ENCODE measurements at regions not wholly inside any gene's neighbourhood (a gene's known extent, or its start where the extent isn't known, plus 50 kb on each side); places are given as distances from the start of the nearest gene placed in this dataset.

DNA sequence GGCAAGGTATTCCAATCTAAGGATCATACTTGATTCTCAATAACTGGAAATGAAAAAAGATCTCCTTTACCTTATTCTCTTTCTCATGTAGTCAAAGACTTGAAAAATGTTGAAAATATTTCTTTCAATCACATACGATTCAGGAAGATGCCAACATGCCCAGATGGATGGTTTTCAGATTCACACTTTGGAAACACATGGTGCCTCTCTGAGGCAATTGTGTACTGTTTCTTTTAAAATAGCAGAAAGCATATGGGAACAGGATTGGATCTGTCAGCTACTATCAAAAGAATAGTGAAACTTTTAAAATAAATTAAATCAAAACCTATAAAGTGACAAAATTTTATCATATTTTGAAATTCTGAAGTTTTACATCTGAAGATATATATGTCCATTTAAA lies 222.4 kb downstream of the SPRY2 start:
- TF ChIP-seq, protein P1, sequence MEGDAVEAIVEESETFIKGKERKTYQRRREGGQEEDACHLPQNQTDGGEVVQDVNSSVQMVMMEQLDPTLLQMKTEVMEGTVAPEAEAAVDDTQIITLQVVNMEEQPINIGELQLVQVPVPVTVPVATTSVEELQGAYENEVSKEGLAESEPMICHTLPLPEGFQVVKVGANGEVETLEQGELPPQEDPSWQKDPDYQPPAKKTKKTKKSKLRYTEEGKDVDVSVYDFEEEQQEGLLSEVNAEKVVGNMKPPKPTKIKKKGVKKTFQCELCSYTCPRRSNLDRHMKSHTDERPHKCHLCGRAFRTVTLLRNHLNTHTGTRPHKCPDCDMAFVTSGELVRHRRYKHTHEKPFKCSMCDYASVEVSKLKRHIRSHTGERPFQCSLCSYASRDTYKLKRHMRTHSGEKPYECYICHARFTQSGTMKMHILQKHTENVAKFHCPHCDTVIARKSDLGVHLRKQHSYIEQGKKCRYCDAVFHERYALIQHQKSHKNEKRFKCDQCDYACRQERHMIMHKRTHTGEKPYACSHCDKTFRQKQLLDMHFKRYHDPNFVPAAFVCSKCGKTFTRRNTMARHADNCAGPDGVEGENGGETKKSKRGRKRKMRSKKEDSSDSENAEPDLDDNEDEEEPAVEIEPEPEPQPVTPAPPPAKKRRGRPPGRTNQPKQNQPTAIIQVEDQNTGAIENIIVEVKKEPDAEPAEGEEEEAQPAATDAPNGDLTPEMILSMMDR (IDR thresholded peaks at IDR 0.05; ENCODE audit: unreplicated experiment), result no peak
- no peak for DNase-seq (ENCODE audit: low spot score in 2 of 2, unreplicated experiment in 2 of 2)

GRCh38 chr13:80118099-80118498 lies 222.8 kb downstream of the SPRY2 start:
- H3K27me3 Mint-ChIP-seq (ENCODE audit: low read depth), result no peaks in the 10 kb centered on the region
- no peak overlapping the region for H3K4me3 Mint-ChIP-seq
- no peak for DNase-seq (ENCODE audit: low spot score in 2 of 2, unreplicated experiment in 2 of 2)
- TF ChIP-seq, protein P1 (IDR thresholded peaks at IDR 0.05; ENCODE audit: unreplicated experiment), result no peak
- H3K9me3 Mint-ChIP-seq, result peaks cover 8% of the 10 kb centered on the region
- H3K4me1 Mint-ChIP-seq, result peaks cover 19% of the 10 kb centered on the region
- no peak overlapping the region for H3K27ac Mint-ChIP-seq
- H3K36me3 Mint-ChIP-seq, result peaks cover 1% of the 10 kb centered on the region

More for the DNA sequence above, 222.4 kb downstream of the SPRY2 start:
- Mint-ChIP-seq H3K4me3 (no peak overlapping the region), H3K27me3 (ENCODE audit: low read depth) (no peaks in the 10 kb centered on the region), H3K36me3 (peaks cover 1% of the 10 kb centered on the region), H3K9me3 (peaks cover 8% of the 10 kb centered on the region), H3K4me1 (peaks cover 19% of the 10 kb centered on the region), H3K27ac (no peak overlapping the region)

DNA sequence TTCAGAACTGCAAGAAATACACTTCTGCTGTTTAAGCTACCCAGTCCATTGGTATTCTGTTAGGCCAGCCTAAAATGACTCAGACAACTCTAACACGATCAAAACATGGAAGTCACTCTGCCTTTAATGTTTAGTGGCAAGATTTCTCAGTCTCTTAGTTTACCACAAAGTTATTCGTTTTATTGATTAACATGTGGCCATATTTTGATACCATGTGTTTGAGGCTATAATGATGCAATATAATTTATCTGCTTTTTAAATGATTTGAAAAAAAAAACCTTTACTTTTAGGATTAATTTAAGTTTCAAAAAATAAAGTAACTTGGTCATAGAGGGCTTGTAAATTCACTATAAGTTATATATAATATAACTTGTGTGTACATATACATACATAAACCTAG lies 223.4 kb downstream of the SPRY2 start:
- TF ChIP-seq, protein P1 (IDR thresholded peaks at IDR 0.05; ENCODE audit: unreplicated experiment), result no peak
- H3K27me3 Mint-ChIP-seq (ENCODE audit: low read depth), result no peaks in the 10 kb centered on the region
- no peak overlapping the region for H3K4me3 Mint-ChIP-seq
- peaks cover 1% of the 10 kb centered on the region for H3K36me3 Mint-ChIP-seq
- no peak overlapping the region for H3K27ac Mint-ChIP-seq
- peaks cover 19% of the 10 kb centered on the region for H3K4me1 Mint-ChIP-seq
- DNase-seq (ENCODE audit: low spot score in 2 of 2, unreplicated experiment in 2 of 2), result no peak
- H3K9me3 Mint-ChIP-seq, result peaks cover 8% of the 10 kb centered on the region

DNA sequence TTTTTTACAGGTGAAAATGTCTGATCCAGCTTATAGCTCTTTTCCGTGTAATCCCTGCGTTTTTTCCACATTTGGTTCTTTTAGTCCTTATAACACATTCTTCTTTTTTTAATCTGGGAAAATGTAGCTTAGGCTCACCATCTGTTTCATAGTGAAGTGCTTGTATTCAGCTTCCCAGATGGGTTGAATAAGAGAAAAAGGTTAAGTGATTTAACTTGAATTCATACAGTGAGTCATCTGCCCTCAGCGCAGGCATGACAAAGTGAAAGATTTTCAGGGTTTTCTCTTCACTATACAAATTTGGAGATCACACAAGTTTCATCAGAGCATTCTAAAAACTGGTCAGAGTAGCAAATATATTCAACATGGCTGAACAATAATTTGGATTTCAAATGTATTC lies 224.8 kb downstream of the SPRY2 start:
- no peak for DNase-seq (ENCODE audit: low spot score in 2 of 2, unreplicated experiment in 2 of 2)
- Mint-ChIP-seq H3K4me3 (no peak overlapping the region), H3K4me1 (peaks cover 19% of the 10 kb centered on the region), H3K27me3 (ENCODE audit: low read depth) (no peaks in the 10 kb centered on the region), H3K9me3 (peaks cover 8% of the 10 kb centered on the region), H3K36me3 (peaks cover 1% of the 10 kb centered on the region), H3K27ac (no peak overlapping the region)
- TF ChIP-seq, protein P1 (IDR thresholded peaks at IDR 0.05; ENCODE audit: unreplicated experiment), result no peak

DNA sequence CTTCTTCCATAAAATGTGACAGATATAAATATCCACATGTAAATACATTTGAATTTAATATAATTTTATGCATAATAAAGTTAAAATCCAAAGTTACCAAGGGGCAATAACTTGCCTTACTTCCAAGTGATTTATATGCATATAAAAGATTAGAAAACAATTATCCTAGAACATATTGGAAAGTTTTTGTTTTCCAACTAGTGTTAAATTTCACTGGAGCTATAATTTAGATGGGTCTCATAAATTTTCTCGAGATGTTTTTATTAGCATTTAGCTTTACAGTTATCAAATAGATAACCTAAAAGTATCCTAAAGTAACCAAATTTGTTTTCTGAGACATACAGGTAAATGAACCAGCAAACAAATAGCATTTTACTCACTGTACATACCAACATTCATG lies 225.3 kb downstream of the SPRY2 start:
- H3K4me1 Mint-ChIP-seq, result peaks cover 17% of the 10 kb centered on the region
- TF ChIP-seq, protein P1 (IDR thresholded peaks at IDR 0.05; ENCODE audit: unreplicated experiment), result no peak
- H3K9me3 Mint-ChIP-seq, result peaks cover 8% of the 10 kb centered on the region
- no peak overlapping the region for H3K27ac Mint-ChIP-seq
- H3K36me3 Mint-ChIP-seq, result peaks cover 1% of the 10 kb centered on the region
- no peak for DNase-seq (ENCODE audit: low spot score in 2 of 2, unreplicated experiment in 2 of 2)
- no peaks in the 10 kb centered on the region for H3K27me3 Mint-ChIP-seq (ENCODE audit: low read depth)
- no peak overlapping the region for H3K4me3 Mint-ChIP-seq
